PC-9 (cell line): ENCODE measurements at regions not wholly inside any gene's neighbourhood (a gene's known extent, or its start where the extent isn't known, plus 50 kb on each side); places are given as distances from the start of the nearest gene placed in this dataset.

Experiments used
- CTCF ChIP-seq: fragments of 200-600 bp; sonication (generic); conservative IDR thresholded peaks from 2 replicates; pipeline ENCODE4 v1.6.1; 2017; ENCODE audit warnings: mixed run types, antibody characterized with exemption, mild to moderate bottlenecking, moderate library complexity
- EZH2 ChIP-seq: fragments of 200-600 bp; sonication (generic); IDR thresholded peaks from 2 replicates; pipeline ENCODE4 v1.8.0; 2017; ENCODE audit warnings: antibody characterized with exemption, low read depth

- TF ChIP-seq CTCF (no peak), EZH2 (no peak)
Measured at GRCh38 chr3:174529298-174529697, 329.8 kb upstream of the NAALADL2 start.
